ENCODE measurements at regions not wholly inside any gene's neighbourhood (a gene's known extent, or its start where the extent isn't known, plus 50 kb on each side); places are given as distances from the start of the nearest gene placed in this dataset.

DNA sequence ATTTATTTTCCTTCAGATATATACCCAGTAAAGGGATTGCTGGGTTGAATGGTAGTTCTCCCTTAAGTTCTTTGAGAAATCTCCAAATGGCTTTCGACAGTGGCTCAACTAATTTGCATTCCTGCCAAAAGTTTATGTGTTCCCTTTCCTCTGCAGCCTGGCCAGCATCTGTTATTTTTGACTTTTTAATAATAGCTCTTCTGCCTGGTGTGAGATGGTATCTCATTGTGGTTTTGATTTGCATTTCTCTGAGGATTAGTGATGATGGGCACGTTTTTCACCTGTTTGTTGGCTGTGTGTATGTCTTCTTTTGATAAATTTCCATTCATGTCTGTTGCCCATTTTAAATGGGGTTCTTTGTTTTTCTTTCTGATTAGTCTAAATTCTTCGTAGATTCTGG, 375.2 kb downstream of the UBE2NL start:
- TF ChIP-seq, protein P1, sequence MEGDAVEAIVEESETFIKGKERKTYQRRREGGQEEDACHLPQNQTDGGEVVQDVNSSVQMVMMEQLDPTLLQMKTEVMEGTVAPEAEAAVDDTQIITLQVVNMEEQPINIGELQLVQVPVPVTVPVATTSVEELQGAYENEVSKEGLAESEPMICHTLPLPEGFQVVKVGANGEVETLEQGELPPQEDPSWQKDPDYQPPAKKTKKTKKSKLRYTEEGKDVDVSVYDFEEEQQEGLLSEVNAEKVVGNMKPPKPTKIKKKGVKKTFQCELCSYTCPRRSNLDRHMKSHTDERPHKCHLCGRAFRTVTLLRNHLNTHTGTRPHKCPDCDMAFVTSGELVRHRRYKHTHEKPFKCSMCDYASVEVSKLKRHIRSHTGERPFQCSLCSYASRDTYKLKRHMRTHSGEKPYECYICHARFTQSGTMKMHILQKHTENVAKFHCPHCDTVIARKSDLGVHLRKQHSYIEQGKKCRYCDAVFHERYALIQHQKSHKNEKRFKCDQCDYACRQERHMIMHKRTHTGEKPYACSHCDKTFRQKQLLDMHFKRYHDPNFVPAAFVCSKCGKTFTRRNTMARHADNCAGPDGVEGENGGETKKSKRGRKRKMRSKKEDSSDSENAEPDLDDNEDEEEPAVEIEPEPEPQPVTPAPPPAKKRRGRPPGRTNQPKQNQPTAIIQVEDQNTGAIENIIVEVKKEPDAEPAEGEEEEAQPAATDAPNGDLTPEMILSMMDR (IDR thresholded peaks at IDR 0.05) = no peak
- TF ChIP-seq EZH2 (IDR thresholded peaks at IDR 0.05) (no peak), EZH2phosphoT487 (IDR thresholded peaks at IDR 0.05) (no peak)
